Activated T-cell treated with anti-CD3 and anti-CD28 coated beads, Interleukin-2, amount 50 U/mL, for 24 hours (primary cell): ENCODE measurements at regions not wholly inside any gene's neighbourhood (a gene's known extent, or its start where the extent isn't known, plus 50 kb on each side); places are given as distances from the start of the nearest gene placed in this dataset.

Experiments
- DNase-seq: peaks from one replicate; pipeline ENCODE4 v3.0.0-alpha.2; 2020
- H3K27ac Mint-ChIP-seq: 2 replicates; pipeline ENCODE4 v1.8.0; 2020; ENCODE audit warnings: mild to moderate bottlenecking, mixed read lengths
- H3K27me3 Mint-ChIP-seq: 2 replicates; pipeline ENCODE4 v1.8.0; 2020; ENCODE audit warnings: mixed read lengths
- H3K36me3 Mint-ChIP-seq: 2 replicates; pipeline ENCODE4 v1.8.0; 2020; ENCODE audit warnings: low read depth, mixed read lengths
- H3K4me1 Mint-ChIP-seq: 2 replicates; pipeline ENCODE4 v1.8.0; 2020; ENCODE audit warnings: low read depth, mixed read lengths
- H3K4me3 Mint-ChIP-seq: 2 replicates; pipeline ENCODE4 v1.8.0; 2020; ENCODE audit warnings: mild to moderate bottlenecking, moderate library complexity, mixed read lengths
- H3K9me3 Mint-ChIP-seq: 2 replicates; pipeline ENCODE4 v1.8.0; 2020; ENCODE audit warnings: mixed read lengths

DNA sequence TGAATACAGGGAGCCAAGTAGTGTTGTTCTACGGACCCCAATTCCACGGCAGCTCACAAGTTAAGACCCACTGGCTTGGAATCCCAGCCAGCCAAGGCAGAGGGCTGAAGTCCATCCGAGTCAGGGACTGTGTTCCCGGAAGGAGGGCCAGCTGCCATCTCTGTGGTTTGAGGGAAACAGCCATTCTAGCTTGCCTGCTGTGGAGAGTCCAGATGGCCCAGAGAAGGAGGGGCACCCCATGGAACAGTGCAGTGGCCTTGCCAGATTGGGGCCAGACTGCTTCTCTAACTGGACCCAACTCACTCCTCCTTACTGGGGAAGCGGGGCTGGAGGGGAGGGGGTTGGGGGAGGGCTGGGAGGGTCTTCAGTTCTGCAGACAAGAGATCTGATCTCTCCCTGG is 156.4 kb downstream of the FAM181B start:
- Mint-ChIP-seq H3K27ac (no peak overlapping the region), H3K4me3 (no peak overlapping the region), H3K27me3 (no peaks in the 10 kb centered on the region), H3K9me3 (no peaks in the 10 kb centered on the region), H3K4me1 (no peaks in the 10 kb centered on the region), H3K36me3 (no peaks in the 10 kb centered on the region)
- no peak for DNase-seq

DNA sequence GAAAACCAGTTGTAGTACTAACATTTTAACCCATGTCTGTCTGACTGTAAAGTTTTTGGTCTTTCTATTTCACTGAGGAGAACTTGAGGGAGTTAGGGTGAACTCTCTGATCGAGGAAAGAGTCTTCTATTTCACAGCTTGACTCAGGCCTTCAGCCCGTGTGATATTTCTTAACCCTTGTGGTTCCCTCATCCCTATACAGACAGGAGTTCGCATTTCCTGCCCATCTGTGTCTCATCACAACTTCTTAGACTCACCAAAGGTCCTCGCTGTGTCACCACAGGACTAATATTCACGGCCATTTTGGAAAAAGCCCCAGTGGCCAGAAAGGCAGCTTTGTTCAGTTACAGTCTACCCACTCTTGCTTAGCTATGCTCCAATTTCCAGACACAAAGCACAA is 172.8 kb downstream of the FAM181B start:
- DNase-seq: no peak

DNA sequence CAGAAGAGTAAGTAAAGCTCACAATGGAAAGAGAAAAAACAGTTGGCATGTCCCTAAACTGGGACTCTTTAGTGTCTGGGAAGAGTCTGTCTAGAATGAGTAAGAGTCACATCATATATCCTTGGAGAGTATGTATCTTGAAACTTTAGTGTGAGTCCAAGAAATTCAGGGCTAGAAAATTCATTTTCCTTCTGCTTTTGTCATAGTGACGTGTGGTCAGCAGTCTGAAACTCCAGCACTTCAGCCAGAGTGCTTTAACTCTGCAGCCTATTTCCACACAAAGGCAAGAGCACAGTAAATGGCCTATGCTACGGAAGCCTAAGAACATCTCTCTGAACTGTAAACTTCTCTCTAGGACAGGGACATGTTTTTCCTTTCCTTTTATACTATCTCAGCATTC is 174.1 kb downstream of the FAM181B start:
- H3K9me3 Mint-ChIP-seq: no peaks in the 10 kb centered on the region
- H3K4me3 Mint-ChIP-seq: no peak overlapping the region
- DNase-seq: no peak

More for the DNA sequence above, 172.8 kb downstream of the FAM181B start:
- H3K27me3 Mint-ChIP-seq: no peaks in the 10 kb centered on the region
- H3K36me3 Mint-ChIP-seq: no peaks in the 10 kb centered on the region
- no peaks in the 10 kb centered on the region for H3K4me1 Mint-ChIP-seq
- H3K9me3 Mint-ChIP-seq: no peaks in the 10 kb centered on the region
- no peak overlapping the region for H3K27ac Mint-ChIP-seq
- no peak overlapping the region for H3K4me3 Mint-ChIP-seq

DNA sequence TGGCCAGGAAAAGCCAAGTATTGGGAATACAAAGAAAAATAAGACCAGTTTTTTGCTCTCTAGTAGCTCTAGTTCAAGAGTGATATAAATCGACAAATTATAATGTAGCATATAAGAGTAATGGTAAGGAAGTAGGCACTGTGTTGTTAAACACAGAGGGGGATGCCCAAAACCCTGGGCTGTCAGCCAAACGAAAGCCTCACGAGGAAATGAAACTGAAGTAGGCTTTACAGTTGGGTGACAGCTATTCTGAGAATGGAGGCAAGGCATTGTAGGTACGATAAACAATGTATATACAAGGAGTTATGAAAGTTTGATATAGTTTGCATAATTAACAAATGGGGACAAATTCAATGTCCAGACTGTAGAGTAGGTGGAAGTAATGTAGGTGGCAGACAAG is 176.4 kb downstream of the FAM181B start:
- Mint-ChIP-seq H3K4me1 (no peaks in the 10 kb centered on the region), H3K27ac (no peak overlapping the region), H3K4me3 (no peak overlapping the region), H3K9me3 (no peaks in the 10 kb centered on the region), H3K27me3 (no peaks in the 10 kb centered on the region), H3K36me3 (no peaks in the 10 kb centered on the region)
- DNase-seq: no peak

More for the DNA sequence above, 174.1 kb downstream of the FAM181B start:
- H3K4me1 Mint-ChIP-seq: no peaks in the 10 kb centered on the region
- H3K36me3 Mint-ChIP-seq: no peaks in the 10 kb centered on the region
- no peaks in the 10 kb centered on the region for H3K27me3 Mint-ChIP-seq
- no peak overlapping the region for H3K27ac Mint-ChIP-seq

DNA sequence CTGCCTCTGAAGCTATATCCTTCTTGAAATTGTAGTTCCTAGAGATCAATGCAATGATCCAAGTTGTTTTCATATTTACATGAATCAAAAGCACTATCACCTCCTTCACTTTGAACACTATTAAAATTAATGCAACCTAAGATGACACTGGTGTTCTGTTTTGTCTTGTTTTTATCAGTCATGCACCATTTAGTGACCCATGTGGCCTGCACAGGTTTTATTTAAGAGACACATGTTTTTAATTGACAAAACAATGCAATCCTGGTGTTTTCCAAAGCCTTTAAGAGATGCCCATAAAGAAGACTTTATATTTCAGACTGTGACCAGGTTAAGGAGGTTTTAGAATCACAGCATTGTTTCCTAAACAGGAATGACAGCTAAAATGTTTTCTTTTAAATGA is 177.5 kb downstream of the FAM181B start:
- no peaks in the 10 kb centered on the region for H3K9me3 Mint-ChIP-seq
- H3K27ac Mint-ChIP-seq: no peak overlapping the region
- no peaks in the 10 kb centered on the region for H3K27me3 Mint-ChIP-seq
- DNase-seq: no peak
- H3K4me3 Mint-ChIP-seq: no peak overlapping the region
- H3K36me3 Mint-ChIP-seq: no peaks in the 10 kb centered on the region
- H3K4me1 Mint-ChIP-seq: no peaks in the 10 kb centered on the region

DNA sequence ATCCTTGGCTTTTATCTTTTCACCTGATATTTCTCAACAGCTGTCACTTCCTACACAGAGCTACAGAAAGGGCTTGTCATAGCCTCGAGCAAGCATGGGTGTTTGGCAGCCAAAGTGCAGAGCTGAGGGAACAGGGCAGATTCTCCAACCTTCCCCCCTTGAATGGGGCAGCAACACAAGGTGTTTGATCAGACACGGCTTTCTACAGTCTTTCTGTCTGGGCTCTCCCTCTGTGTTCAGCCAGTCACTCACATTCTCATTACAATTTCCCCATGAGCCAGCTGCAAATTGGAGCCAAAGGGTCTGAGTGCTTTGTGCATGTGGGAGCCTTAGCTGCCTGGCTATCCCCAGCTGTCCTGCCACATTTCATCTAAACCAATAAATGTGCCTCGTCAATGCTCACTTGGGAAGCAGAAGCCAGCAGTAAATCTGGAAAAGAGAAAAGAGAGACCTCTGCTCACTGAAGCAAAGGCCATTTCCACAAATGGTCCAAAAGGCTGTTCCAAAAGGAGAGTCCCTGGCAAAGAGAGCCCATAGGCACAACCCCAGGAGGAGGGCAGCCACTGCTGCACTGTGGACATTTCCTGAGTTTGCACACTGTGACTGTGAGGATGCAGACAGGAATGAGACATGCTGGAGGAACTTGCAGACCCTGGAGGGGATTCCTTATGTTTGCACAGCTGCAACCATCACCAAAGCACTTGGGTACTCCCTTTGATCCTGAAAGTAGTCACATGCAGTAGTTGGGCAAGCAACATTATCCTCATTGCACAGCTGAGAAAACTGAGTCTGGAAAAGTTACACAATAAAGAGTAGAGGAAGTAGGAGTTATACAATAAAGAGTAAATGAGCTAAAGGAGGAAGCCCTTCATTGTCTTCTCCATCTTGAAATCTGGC is 186.8 kb downstream of the FAM181B start:
- Mint-ChIP-seq H3K36me3 (no peaks in the 10 kb centered on the region), H3K27ac (no peak overlapping the region), H3K9me3 (no peaks in the 10 kb centered on the region), H3K4me1 (no peaks in the 10 kb centered on the region), H3K4me3 (no peak overlapping the region), H3K27me3 (no peaks in the 10 kb centered on the region)
- DNase-seq: no peak

DNA sequence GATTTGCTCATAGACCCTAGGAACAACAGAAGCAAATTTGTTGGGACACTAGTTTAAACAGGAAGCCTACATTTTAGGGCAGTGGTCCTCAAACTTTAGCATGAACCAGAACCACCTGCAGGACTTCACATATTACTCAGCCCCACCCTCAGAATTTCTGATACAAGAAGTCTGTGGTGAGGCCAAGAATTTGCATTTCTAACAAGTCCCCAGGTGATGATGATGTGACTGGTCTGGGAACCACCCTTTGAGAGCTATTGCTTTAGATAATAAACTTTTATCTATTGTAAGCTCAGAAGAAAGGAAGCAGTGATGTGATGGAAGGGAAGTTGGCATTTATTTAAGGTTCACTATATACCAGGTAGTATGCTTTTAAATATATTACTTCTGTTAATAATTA is 194.0 kb downstream of the FAM181B start:
- Mint-ChIP-seq H3K36me3 (no peaks in the 10 kb centered on the region), H3K4me3 (no peak overlapping the region), H3K27me3 (no peaks in the 10 kb centered on the region), H3K9me3 (no peaks in the 10 kb centered on the region), H3K4me1 (no peaks in the 10 kb centered on the region), H3K27ac (no peak overlapping the region)
- DNase-seq: no peak

DNA sequence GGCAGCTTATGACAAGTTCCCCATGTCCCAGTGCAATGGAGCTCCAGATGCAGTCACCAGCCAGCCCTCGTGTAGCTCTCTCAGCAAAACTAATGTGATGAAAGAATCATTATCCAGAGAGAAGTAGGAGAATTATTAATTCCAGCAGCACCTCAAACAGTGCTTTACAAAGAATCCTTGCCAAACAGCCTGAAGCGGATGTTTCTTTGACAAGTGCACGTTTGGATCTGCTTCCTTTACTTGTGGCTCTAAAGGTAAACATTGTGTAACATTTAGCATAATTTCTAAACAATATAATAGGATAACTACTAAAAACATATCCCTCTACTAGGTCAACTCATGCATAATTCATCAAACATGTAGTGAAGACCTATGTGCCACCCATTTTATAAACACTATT is 197.0 kb downstream of the FAM181B start:
- H3K4me1 Mint-ChIP-seq: no peaks in the 10 kb centered on the region
- no peak overlapping the region for H3K27ac Mint-ChIP-seq
- H3K4me3 Mint-ChIP-seq: no peak overlapping the region
- DNase-seq: no peak
- H3K27me3 Mint-ChIP-seq: no peaks in the 10 kb centered on the region
- peaks cover 3% of the 10 kb centered on the region for H3K9me3 Mint-ChIP-seq
- H3K36me3 Mint-ChIP-seq: no peaks in the 10 kb centered on the region

DNA sequence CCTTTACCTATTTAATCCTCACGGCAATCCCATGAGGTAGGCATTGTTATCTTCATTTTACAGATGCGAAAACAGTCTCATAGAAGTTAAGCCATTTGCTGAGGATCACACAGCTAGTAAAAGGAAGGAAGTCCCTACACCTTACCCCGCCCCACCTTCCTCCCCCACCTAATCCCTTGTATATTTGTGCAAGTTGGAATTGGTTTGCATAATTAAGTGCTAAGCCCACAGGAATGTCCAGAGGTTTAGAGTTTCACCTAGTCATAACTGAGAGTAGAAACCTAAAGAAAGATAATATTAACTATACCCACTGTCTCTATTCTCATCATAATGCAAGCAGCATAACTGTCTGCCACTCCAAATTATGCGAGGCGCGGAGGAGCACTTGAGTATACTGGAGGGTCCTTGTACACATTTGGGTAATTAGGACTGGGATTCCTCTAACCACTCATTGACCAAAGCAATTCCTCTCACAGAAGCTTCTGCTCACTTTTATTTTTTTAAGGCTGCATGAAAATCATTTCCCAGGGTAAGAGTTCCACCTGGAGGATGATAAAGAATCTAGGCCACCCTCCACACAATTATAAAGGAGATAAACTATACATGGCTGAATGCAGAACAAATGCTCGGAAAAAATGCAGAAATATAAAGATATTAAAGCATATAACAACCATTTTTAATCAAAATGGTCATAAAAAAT is 199.9 kb downstream of the FAM181B start:
- Mint-ChIP-seq H3K27ac (no peak overlapping the region), H3K4me3 (no peak overlapping the region), H3K9me3 (peaks cover 9% of the 10 kb centered on the region), H3K36me3 (no peaks in the 10 kb centered on the region), H3K27me3 (no peaks in the 10 kb centered on the region), H3K4me1 (no peaks in the 10 kb centered on the region)
- no peak for DNase-seq

DNA sequence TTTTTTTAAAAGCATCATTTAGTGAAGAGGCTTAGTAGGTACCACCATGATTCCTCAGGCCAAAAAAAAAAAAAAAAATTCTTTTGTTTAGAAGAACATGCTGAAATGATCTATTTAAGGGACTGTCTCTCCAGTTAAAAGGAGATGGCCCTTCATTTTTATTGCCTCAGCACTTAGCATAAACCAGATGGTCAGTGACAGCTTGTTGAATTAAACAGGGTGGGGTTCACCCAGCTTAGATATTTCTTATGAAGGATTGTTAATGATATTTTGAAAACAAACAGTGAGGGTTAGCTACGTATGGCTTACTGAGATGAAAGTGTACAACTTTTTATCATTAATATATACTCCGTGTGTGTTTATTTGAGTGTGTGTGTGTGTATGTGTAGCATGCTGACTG is 203.7 kb downstream of the FAM181B start:
- H3K36me3 Mint-ChIP-seq: no peaks in the 10 kb centered on the region
- H3K27me3 Mint-ChIP-seq: no peaks in the 10 kb centered on the region
- no peaks in the 10 kb centered on the region for H3K4me1 Mint-ChIP-seq
- no peak overlapping the region for H3K27ac Mint-ChIP-seq
- peaks cover 9% of the 10 kb centered on the region for H3K9me3 Mint-ChIP-seq
- no peak overlapping the region for H3K4me3 Mint-ChIP-seq
- DNase-seq: no peak

DNA sequence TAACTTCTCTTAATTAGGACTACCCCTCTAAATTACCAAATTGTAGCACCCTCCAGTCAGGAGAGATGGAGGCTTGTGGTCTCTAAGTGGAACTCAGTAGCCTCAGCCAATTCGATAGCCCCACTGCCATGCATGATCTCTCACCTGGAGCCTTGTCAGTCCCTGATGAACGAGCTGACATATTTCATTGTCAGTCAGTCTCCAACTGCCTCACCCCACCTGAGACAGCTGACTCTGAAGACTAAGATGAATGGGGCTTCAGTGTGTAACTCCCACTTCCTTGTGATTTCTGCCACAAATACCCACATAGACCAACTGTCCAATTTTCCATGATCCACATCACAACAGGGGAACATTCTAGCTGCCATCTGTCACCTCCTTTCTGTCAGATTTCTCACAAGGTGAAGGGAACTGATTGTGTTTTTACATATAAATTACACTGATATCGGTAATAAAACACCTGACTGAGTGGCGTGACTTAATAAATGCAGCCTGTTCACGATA is 206.5 kb downstream of the FAM181B start:
- H3K36me3 Mint-ChIP-seq: no peaks in the 10 kb centered on the region
- H3K4me3 Mint-ChIP-seq: no peak overlapping the region
- DNase-seq: no peak
- no peaks in the 10 kb centered on the region for H3K27me3 Mint-ChIP-seq
- no peak overlapping the region for H3K27ac Mint-ChIP-seq
- H3K9me3 Mint-ChIP-seq: peaks cover 9% of the 10 kb centered on the region
- H3K4me1 Mint-ChIP-seq: no peaks in the 10 kb centered on the region

DNA sequence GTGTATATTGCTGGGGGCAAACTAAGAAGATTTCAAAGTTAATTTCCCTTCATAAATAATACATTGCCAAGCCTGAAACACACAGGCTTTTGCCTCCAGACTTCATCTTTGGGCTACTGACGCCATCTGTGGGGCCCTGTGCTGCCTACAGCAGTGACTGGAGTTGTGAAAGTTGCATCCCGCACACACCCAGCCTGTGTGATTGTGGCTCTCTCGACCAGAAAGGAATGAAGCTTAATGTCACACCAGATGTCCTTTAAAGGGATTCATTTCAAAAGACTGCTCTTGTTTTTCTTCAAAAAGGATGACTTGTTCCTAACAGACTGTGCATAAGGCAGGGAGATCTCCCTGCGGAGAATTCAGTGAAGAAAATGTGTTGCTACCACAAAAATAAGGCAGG is 210.5 kb downstream of the FAM181B start:
- Mint-ChIP-seq H3K36me3 (no peaks in the 10 kb centered on the region), H3K27ac (no peak overlapping the region), H3K4me3 (no peak overlapping the region), H3K27me3 (no peaks in the 10 kb centered on the region), H3K9me3 (no peaks in the 10 kb centered on the region), H3K4me1 (no peaks in the 10 kb centered on the region)
- no peak for DNase-seq

DNA sequence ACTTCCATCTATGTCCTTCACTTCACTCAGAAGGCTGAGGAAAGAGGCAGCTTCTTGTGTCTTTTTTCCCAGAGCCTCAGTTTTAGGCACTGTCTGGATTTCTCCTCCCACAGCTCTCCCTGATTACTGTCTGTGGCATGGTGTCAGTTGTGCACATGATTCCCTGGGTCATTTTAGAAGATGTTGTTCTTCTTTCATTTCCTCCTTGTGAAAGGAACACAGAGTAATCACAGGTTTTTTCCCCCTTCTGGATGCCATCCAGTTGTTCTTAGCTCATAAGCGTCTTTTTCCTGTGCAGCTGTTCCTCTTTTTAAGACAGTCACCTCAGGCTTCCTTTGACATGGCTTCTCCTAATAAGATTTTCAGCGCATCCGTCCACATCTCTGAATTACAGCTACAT is 212.2 kb downstream of the FAM181B start:
- no peak for DNase-seq
- Mint-ChIP-seq H3K36me3 (no peaks in the 10 kb centered on the region), H3K4me1 (no peaks in the 10 kb centered on the region)

DNA sequence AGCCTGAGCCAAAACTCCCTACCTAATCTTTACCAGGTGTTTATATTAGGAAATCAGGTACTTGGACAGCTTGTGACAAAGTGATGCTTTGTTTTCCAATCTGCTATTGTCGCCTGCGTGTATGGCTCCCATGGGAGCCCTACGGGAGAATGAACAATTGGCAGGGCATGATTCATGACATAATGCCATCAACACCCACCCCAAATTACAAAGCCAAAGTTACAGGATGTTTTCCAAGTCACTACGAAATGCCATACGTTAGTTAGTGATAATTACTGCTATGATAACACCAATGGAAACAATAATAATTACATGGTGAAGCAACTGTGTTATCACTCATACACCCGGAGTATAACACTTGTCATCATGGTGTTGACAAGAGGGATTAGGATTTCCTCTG is 226.4 kb downstream of the FAM181B start:
- Mint-ChIP-seq H3K4me3 (no peak overlapping the region), H3K9me3 (no peaks in the 10 kb centered on the region), H3K36me3 (no peaks in the 10 kb centered on the region), H3K4me1 (no peaks in the 10 kb centered on the region), H3K27ac (no peak overlapping the region), H3K27me3 (no peaks in the 10 kb centered on the region)
- no peak for DNase-seq

More for the DNA sequence above, 212.2 kb downstream of the FAM181B start:
- H3K27me3 Mint-ChIP-seq: no peaks in the 10 kb centered on the region
- H3K27ac Mint-ChIP-seq: no peak overlapping the region
- H3K9me3 Mint-ChIP-seq: no peaks in the 10 kb centered on the region
- no peak overlapping the region for H3K4me3 Mint-ChIP-seq

DNA sequence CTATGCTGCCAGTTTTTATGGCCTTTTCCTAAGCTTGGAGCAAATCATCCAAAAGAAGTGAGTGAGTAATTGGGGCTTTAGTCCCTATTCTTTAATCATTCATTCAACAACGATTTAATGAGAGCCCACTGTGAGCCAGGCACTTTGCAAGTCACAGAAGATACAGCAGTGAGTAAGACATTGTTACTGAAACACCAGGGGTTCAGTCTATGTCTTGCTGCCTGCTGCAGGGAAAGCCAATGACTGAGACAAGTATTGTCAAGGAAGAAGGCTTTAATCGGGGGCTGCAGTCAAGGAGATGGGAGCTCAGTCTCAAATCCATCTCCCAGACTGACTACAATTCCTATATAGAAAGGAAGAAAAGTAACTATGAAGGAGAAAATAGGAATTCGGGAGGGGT is 228.3 kb downstream of the FAM181B start:
- H3K4me3 Mint-ChIP-seq: no peak overlapping the region
- DNase-seq: no peak

More for the DNA sequence above, 228.3 kb downstream of the FAM181B start:
- H3K36me3 Mint-ChIP-seq: no peaks in the 10 kb centered on the region
- H3K27me3 Mint-ChIP-seq: no peaks in the 10 kb centered on the region
- H3K4me1 Mint-ChIP-seq: no peaks in the 10 kb centered on the region
- H3K27ac Mint-ChIP-seq: no peak overlapping the region
- no peaks in the 10 kb centered on the region for H3K9me3 Mint-ChIP-seq
